GM12891 (cell line): ENCODE measurements at regions not wholly inside any gene's neighbourhood (a gene's known extent, or its start where the extent isn't known, plus 50 kb on each side); places are given as distances from the start of the nearest gene placed in this dataset.

Source experiments
- PAX5 ChIP-seq: IDR thresholded peaks from 2 replicates; pipeline ENCODE4 v1.6.1; 2011; ENCODE audit warnings: low read length, moderate library complexity, mild to moderate bottlenecking; ENCODE audit not compliant: insufficient read depth, severe bottlenecking
- POLR2A ChIP-seq: IDR thresholded peaks from 2 replicates; pipeline ENCODE4 v1.6.1; 2011; ENCODE audit warnings: low read depth, low read length, control low read depth
- POLR2AphosphoS5 ChIP-seq: IDR thresholded peaks from 2 replicates; pipeline ENCODE4 v1.6.1; 2011; ENCODE audit warnings: low read depth, low read length, control low read depth
- SPI1 ChIP-seq: IDR thresholded peaks from 2 replicates; pipeline ENCODE4 v1.6.1; 2011; ENCODE audit warnings: low read depth, low read length, control low read depth
- TAF1 ChIP-seq: IDR thresholded peaks from 2 replicates; pipeline ENCODE4 v1.6.1; 2011; ENCODE audit warnings: low read depth, low read length, control low read depth

DNA sequence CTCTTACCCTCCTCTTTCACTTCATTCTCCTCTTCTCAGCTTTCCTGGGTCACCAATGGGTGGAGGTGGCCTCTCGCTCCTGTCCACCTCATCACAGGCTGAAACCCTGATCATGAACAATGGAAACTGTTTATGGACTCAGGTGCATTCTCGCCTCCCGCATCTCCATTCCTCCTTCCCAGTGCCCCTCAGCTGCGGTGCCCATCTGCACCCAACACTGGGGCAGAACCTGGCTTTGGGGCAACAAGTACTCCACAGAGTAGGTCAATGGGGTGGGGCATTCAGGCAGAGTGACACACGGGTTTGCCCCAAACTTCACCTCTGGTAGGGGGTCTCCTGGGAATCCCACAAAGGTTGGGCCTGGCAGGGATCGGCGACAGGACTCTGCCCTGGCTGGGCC is 199.5 kb downstream of the RTP5 start:
- TF ChIP-seq POLR2AphosphoS5: no peak
- TF ChIP-seq TAF1: no peak
- TF ChIP-seq POLR2A: no peak
- TF ChIP-seq PAX5: no peak
- TF ChIP-seq SPI1: no peak
